Endodermal cell (in vitro differentiated cells): ENCODE measurements at regions not wholly inside any gene's neighbourhood (a gene's known extent, or its start where the extent isn't known, plus 50 kb on each side); places are given as distances from the start of the nearest gene placed in this dataset.

Source experiments
- DNase-seq: peaks from one replicate; pipeline ENCODE4 v3.0.0-alpha.2; 2017
- H3K27ac ChIP-seq: 2 replicates; pipeline ENCODE4 v1.5.1; 2013; ENCODE audit warnings: mild to moderate bottlenecking, low read depth, low read length, moderate library complexity
- H3K27me3 ChIP-seq: 2 replicates; pipeline ENCODE4 v1.6.1; 2013; ENCODE audit warnings: mild to moderate bottlenecking, low read length, moderate library complexity; ENCODE audit not compliant: insufficient read depth, control insufficient read depth, poor library complexity, severe bottlenecking
- H3K36me3 ChIP-seq: 2 replicates; pipeline ENCODE4 v1.7.0; 2013; ENCODE audit warnings: mild to moderate bottlenecking, low read length, moderate library complexity; ENCODE audit not compliant: control insufficient read depth, insufficient read depth
- H3K4me1 ChIP-seq: one replicate; pipeline ENCODE4 v1.7.0; 2013; ENCODE audit warnings: low read length; ENCODE audit not compliant: control insufficient read depth, insufficient read depth
- H3K4me3 ChIP-seq: 2 replicates; pipeline ENCODE4 v1.5.1; 2013; ENCODE audit warnings: mild to moderate bottlenecking, low read length, moderate library complexity
- H3K9ac ChIP-seq: 2 replicates; pipeline ENCODE4 v1.6.1; 2013; ENCODE audit warnings: mild to moderate bottlenecking, low read length, moderate library complexity; ENCODE audit not compliant: poor library complexity, severe bottlenecking; ENCODE audit errors: extremely low read depth
- H3K9me3 ChIP-seq: 2 replicates; pipeline ENCODE4 v1.6.1; 2013; ENCODE audit warnings: mild to moderate bottlenecking, low read length, moderate library complexity; ENCODE audit not compliant: control insufficient read depth
- H3K27ac Mint-ChIP-seq: 2 replicates; pipeline ENCODE4 v1.8.0; 2020; ENCODE audit warnings: mixed read lengths
- H3K27me3 Mint-ChIP-seq: 2 replicates; pipeline ENCODE4 v1.8.0; 2021; ENCODE audit warnings: mild to moderate bottlenecking, mixed read lengths; ENCODE audit not compliant: insufficient read depth
- H3K36me3 Mint-ChIP-seq: 2 replicates; pipeline ENCODE4 v1.8.0; 2020; ENCODE audit warnings: low read depth, mixed read lengths
- H3K4me1 Mint-ChIP-seq: 2 replicates; pipeline ENCODE4 v1.8.0; 2020; ENCODE audit warnings: mixed read lengths
- H3K4me3 Mint-ChIP-seq: 2 replicates; pipeline ENCODE4 v1.8.0; 2020; ENCODE audit warnings: mild to moderate bottlenecking, moderate library complexity, mixed read lengths
- H3K9me3 Mint-ChIP-seq: 2 replicates; pipeline ENCODE4 v1.8.0; 2020; ENCODE audit warnings: mild to moderate bottlenecking, mixed read lengths
- CTCF ChIP-seq: fragments of 200-600 bp; sonication (generic); conservative IDR thresholded peaks from 2 replicates; pipeline ENCODE4 v1.5.0; 2021; ENCODE audit warnings: antibody characterized with exemption, mild to moderate bottlenecking
- WGBS, 2 experiments: methylation state at CpG; one replicate each; pipeline versions ENCODE4 v1.1.5 to v1.1.7; 2013; ENCODE audit warnings: missing lambda C conversion rate in 2 of 2, mixed read lengths in 1 of 2; ENCODE audit not compliant: insufficient coverage in 1 of 2, insufficient read length in 1 of 2; 5-methylcytosine and 5-hydroxymethylcytosine counted together

- H3K27me3 Mint-ChIP-seq = no peaks in the 10 kb centered on the region
- WGBS, 2 experiments = no CpG with 5 or more reads among the region's 1 CpG
Observed at GRCh38 chr1:98391175-98391574, 270.3 kb upstream of the SNX7 start.

GRCh38 chr1:98389809-98390208 is 271.7 kb upstream of the SNX7 start:
- no peaks in the 10 kb centered on the region for H3K36me3 ChIP-seq
- no peaks in the 10 kb centered on the region for H3K4me1 ChIP-seq
- TF ChIP-seq CTCF = no peak
- Mint-ChIP-seq H3K36me3 (no peaks in the 10 kb centered on the region), H3K27me3 (no peaks in the 10 kb centered on the region), H3K9me3 (no peaks in the 10 kb centered on the region), H3K4me1 (peaks cover 11% of the 10 kb centered on the region), H3K27ac (no peak overlapping the region), H3K4me3 (no peak overlapping the region)
- no peaks in the 10 kb centered on the region for H3K9me3 ChIP-seq
- H3K27ac ChIP-seq = no peak overlapping the region
- no peak overlapping the region for H3K9ac ChIP-seq
- DNase-seq = no peak
- H3K4me3 ChIP-seq = no peak overlapping the region
- H3K27me3 ChIP-seq = no peaks in the 10 kb centered on the region

More at GRCh38 chr1:98391175-98391574, 270.3 kb upstream of the SNX7 start:
- no peaks in the 10 kb centered on the region for H3K36me3 Mint-ChIP-seq
- H3K9me3 ChIP-seq = no peaks in the 10 kb centered on the region
- no peak overlapping the region for H3K27ac ChIP-seq
- no peak overlapping the region for H3K4me3 Mint-ChIP-seq
- H3K36me3 ChIP-seq = no peaks in the 10 kb centered on the region
- H3K27ac Mint-ChIP-seq = no peak overlapping the region
- no peak overlapping the region for H3K4me3 ChIP-seq
- H3K9me3 Mint-ChIP-seq = no peaks in the 10 kb centered on the region
- no peak overlapping the region for H3K9ac ChIP-seq
- H3K4me1 ChIP-seq = no peaks in the 10 kb centered on the region
- H3K4me1 Mint-ChIP-seq = peaks cover 11% of the 10 kb centered on the region
- no peaks in the 10 kb centered on the region for H3K27me3 ChIP-seq
- TF ChIP-seq CTCF = no peak
- DNase-seq = no peak

GRCh38 chr1:98388441-98388840 is 273.1 kb upstream of the SNX7 start:
- H3K4me1 ChIP-seq = no peaks in the 10 kb centered on the region
- 96 to 100% methylated on average over 1 to 3 of the region's 4 CpGs for WGBS, 2 experiments
- TF ChIP-seq CTCF = no peak
- H3K4me3 ChIP-seq = no peak overlapping the region
- no peaks in the 10 kb centered on the region for H3K9me3 Mint-ChIP-seq
- no peak overlapping the region for H3K4me3 Mint-ChIP-seq
- no peak overlapping the region for H3K27ac Mint-ChIP-seq
- H3K36me3 Mint-ChIP-seq = no peaks in the 10 kb centered on the region
- no peak overlapping the region for H3K9ac ChIP-seq
- H3K27ac ChIP-seq = no peak overlapping the region
- peaks cover 12% of the 10 kb centered on the region for H3K4me1 Mint-ChIP-seq
- no peaks in the 10 kb centered on the region for H3K9me3 ChIP-seq
- no peaks in the 10 kb centered on the region for H3K36me3 ChIP-seq
- no peaks in the 10 kb centered on the region for H3K27me3 Mint-ChIP-seq
- no peak for DNase-seq
- H3K27me3 ChIP-seq = no peaks in the 10 kb centered on the region
